ENCODE measurements at regions not wholly inside any gene's neighbourhood (a gene's known extent, or its start where the extent isn't known, plus 50 kb on each side); places are given as distances from the start of the nearest gene placed in this dataset.

- no peaks in the 10 kb centered on the region for H3K36me3 ChIP-seq
- H3K4me1 ChIP-seq (ENCODE audit: low read depth), result peaks cover 4% of the 10 kb centered on the region
- no peaks in the 10 kb centered on the region for H3K9me3 ChIP-seq (ENCODE audit: low read depth)
- no peak for DNase-seq (ENCODE audit: low read depth in 1 of 2, low spot score in 1 of 2)
- TF ChIP-seq CTCF (IDR thresholded peaks at IDR 0.05; ENCODE audit: low read depth, low read length), result no peak
- H3K4me3 ChIP-seq, result no peak overlapping the region
- no peak overlapping the region for H3K27ac ChIP-seq
- no peaks in the 10 kb centered on the region for H3K27me3 ChIP-seq
Measured at GRCh38 chrX:134712272-134712671, 54.0 kb upstream of the PLAC1 start.

GRCh38 chrX:134711135-134711921, 53.1 kb upstream of the PLAC1 start:
- Histone ChIP-seq H3K4me3 (no peak overlapping the region), H3K27me3 (no peaks in the 10 kb centered on the region), H3K36me3 (no peaks in the 10 kb centered on the region), H3K9me3 (ENCODE audit: low read depth) (no peaks in the 10 kb centered on the region), H3K4me1 (ENCODE audit: low read depth) (peaks cover 4% of the 10 kb centered on the region), H3K27ac (no peak overlapping the region)
- no peak for DNase-seq (ENCODE audit: low read depth in 1 of 2, low spot score in 1 of 2)
- TF ChIP-seq CTCF (IDR thresholded peaks at IDR 0.05; ENCODE audit: low read depth, low read length), result no peak

All from cardiac muscle cell (in vitro differentiated cells and primary cell).